ENCODE measurements at regions not wholly inside any gene's neighbourhood (a gene's known extent, or its start where the extent isn't known, plus 50 kb on each side); places are given as distances from the start of the nearest gene placed in this dataset.

DNA sequence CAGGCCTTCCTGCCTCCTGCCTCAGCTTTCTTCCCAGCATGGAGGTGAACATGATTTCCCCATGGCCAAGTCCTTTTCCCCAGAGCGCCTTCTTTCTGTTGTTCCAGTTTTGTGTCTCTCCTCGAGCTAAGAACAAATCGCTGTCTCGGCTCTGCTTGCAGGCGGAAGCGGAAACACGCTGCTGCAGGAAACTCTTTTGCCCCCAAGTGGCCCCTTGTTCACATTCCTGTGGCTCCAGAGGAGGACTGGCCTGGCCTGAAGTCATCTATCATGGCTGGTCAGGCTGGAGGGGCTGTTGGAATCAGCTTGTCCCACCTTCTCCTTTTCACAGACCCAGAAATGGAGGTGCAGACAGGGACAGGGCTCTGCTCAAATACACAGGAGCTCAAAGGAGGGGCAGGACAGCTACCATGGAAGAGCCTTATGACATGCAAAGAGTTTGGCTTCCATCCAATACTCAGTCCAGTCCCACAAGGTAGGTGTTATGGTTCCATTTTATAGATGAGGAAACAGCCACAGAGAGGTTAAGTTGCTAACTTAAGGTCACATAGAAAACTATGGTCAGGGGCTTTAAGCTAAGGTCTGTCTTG is 182.2 kb upstream of the SYT13 start:
- Histone ChIP-seq H3K36me3 (ENCODE audit: low read depth, missing control alignments) (no peaks in the 10 kb centered on the region), H3K4me1 (peaks cover 20% of the 10 kb centered on the region), H3K27me3 (no peaks in the 10 kb centered on the region), H3K4me3 (no peak overlapping the region), H3K9me3 (no peaks in the 10 kb centered on the region), H3K27ac (no peak overlapping the region)
- WGBS, 2 donors: 74 to 77% methylated on average over 6 to 7 of the region's 7 CpGs
- intact Hi-C loops (cut with DNase I; ENCODE audit: low total_unique reads): no loop called here
- no peak for DNase-seq
- no peak for TF ChIP-seq POLR2A (IDR thresholded peaks at IDR 0.05)
- no peak for TF ChIP-seq CTCF (IDR thresholded peaks at IDR 0.05)

- 82 to 96% methylated on average over 3 to 4 of the region's 4 CpGs for WGBS, 2 donors
- no peaks in the 10 kb centered on the region for H3K4me1 ChIP-seq
- H3K36me3 ChIP-seq (ENCODE audit: low read depth, missing control alignments): no peaks in the 10 kb centered on the region
- no peak overlapping the region for H3K4me3 ChIP-seq
- no peak for DNase-seq
- no peak overlapping the region for H3K27ac ChIP-seq
- intact Hi-C loops (cut with DNase I; ENCODE audit: low total_unique reads): no loop called here
- no peak for TF ChIP-seq CTCF (IDR thresholded peaks at IDR 0.05)
- no peak for TF ChIP-seq POLR2A (IDR thresholded peaks at IDR 0.05)
- no peaks in the 10 kb centered on the region for H3K27me3 ChIP-seq
- no peaks in the 10 kb centered on the region for H3K9me3 ChIP-seq
These were observed 177.4 kb upstream of the SYT13 start for GRCh38 chr11:45463541-45463940.

DNA sequence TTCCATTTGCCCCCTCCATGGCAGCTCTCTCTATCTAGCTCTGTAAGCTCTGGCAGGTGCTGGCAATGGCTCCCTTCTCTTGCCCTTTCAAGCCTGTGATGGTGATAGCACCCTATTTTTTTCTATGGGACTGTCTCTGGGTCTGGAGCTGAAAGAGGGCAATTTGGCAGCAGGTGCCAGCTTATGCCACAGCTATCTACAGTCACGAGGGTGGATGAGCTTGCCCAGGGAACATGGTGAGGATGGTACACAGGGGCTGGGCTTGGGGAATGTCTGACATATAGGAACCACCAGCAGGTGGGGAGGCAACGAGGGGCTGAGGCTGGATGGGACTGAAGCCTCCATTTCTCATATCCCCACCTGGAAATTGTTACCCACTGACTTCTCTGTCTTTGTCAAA is 175.4 kb upstream of the SYT13 start:
- DNase-seq: no peak
- Histone ChIP-seq H3K36me3 (ENCODE audit: low read depth, missing control alignments) (no peaks in the 10 kb centered on the region), H3K9me3 (no peaks in the 10 kb centered on the region), H3K27me3 (no peaks in the 10 kb centered on the region), H3K27ac (no peak overlapping the region), H3K4me1 (peaks cover under 1% of the 10 kb centered on the region), H3K4me3 (no peak overlapping the region)
- TF ChIP-seq POLR2A (IDR thresholded peaks at IDR 0.05) (no peak), CTCF (IDR thresholded peaks at IDR 0.05) (no peak)
- intact Hi-C loops (cut with DNase I; ENCODE audit: low total_unique reads): no loop called here
- 83 to 86% methylated on average over 2 of the region's 2 CpGs for WGBS, 2 donors

DNA sequence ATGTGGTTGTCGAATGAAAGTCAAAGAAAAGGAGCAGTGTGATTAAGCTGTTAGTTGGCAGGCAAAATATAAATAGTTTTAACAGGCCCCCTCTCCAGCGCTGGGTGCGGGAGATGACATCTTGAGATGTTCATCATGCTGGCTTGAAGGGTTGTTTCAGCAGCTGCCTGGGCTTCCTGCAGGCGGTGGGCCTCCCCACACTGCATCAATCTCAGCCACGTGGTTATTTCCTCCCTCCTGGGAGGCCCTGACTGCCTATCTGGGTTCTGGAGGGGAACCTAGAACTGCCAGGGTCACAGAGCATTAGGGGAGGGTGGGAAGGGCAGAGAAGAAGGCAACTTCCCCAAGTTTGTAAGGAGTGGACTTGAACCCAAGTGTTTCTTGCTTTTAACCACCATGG is 173.3 kb upstream of the SYT13 start:
- Histone ChIP-seq H3K27ac (no peak overlapping the region), H3K9me3 (no peaks in the 10 kb centered on the region), H3K4me1 (peaks cover 3% of the 10 kb centered on the region), H3K27me3 (no peaks in the 10 kb centered on the region), H3K4me3 (no peak overlapping the region), H3K36me3 (ENCODE audit: low read depth, missing control alignments) (no peaks in the 10 kb centered on the region)
- DNase-seq: no peak
- TF ChIP-seq CTCF (IDR thresholded peaks at IDR 0.05) (no peak), POLR2A (IDR thresholded peaks at IDR 0.05) (no peak)
- intact Hi-C loops (cut with DNase I; ENCODE audit: low total_unique reads): no loop called here
- WGBS, 2 donors: 69 to 86% methylated on average over 5 of the region's 5 CpGs

- Histone ChIP-seq H3K36me3 (ENCODE audit: low read depth, missing control alignments) (no peaks in the 10 kb centered on the region), H3K4me1 (peaks cover 3% of the 10 kb centered on the region), H3K27ac (no peak overlapping the region), H3K4me3 (no peak overlapping the region), H3K9me3 (no peaks in the 10 kb centered on the region), H3K27me3 (no peaks in the 10 kb centered on the region)
- no peak for TF ChIP-seq POLR2A (IDR thresholded peaks at IDR 0.05)
- no peak for TF ChIP-seq CTCF (IDR thresholded peaks at IDR 0.05)
- 88 to 100% methylated on average over 4 of the region's 4 CpGs for WGBS, 2 donors
- no peak for DNase-seq
- intact Hi-C loops (cut with DNase I; ENCODE audit: low total_unique reads): no loop called here
These were observed 172.1 kb upstream of the SYT13 start for GRCh38 chr11:45458269-45458668.
